ENCODE measurements at regions not wholly inside any gene's neighbourhood (a gene's known extent, or its start where the extent isn't known, plus 50 kb on each side); places are given as distances from the start of the nearest gene placed in this dataset.

- TF ChIP-seq CTCF (conservative IDR thresholded peaks at IDR 0.05; ENCODE audit: low read depth in 2 of 2) (no peak), EZH2 (IDR thresholded peaks at IDR 0.05; ENCODE audit: low read depth, unreplicated experiment) (no peak), ETS1 (IDR thresholded peaks at IDR 0.05) (no peak), POLR2AphosphoS5 (IDR thresholded peaks at IDR 0.05; ENCODE audit: low read depth) (no peak), NANOG (IDR thresholded peaks at IDR 0.05; ENCODE audit: borderline replicate concordance) (no peak), STAT1 (IDR thresholded peaks at IDR 0.05; ENCODE audit: unreplicated experiment) (no peak), REST (IDR thresholded peaks at IDR 0.05; ENCODE audit: unreplicated experiment) (no peak), EZH2phosphoT487 (IDR thresholded peaks at IDR 0.05; ENCODE audit: unreplicated experiment) (no peak), ZNF331 (CRISPR knock-in tag; IDR thresholded peaks at IDR 0.05; ENCODE audit: low read depth) (no peak), JUNB (IDR thresholded peaks at IDR 0.05; ENCODE audit: unreplicated experiment) (no peak), ZNF114 (CRISPR knock-in tag; IDR thresholded peaks at IDR 0.05) (no peak)
Observed at GRCh38 chr3:117109178-117109577, 399.6 kb downstream of the TUSC7 start.

Measured in GM23338 (cell line).